SU-DHL-6 (cell line): ENCODE measurements at regions not wholly inside any gene's neighbourhood (a gene's known extent, or its start where the extent isn't known, plus 50 kb on each side); places are given as distances from the start of the nearest gene placed in this dataset.

ENCODE experiments used
- H2AFZ ChIP-seq: fragments of 200-600 bp; sonication (generic); 2 replicates; pipeline ENCODE4 v1.6.1; 2014; ENCODE audit warnings: low read depth, mild to moderate bottlenecking, moderate library complexity, mixed read lengths, antibody characterized with exemption, low read length; ENCODE audit not compliant: severe bottlenecking
- H3F3A ChIP-seq: fragments of 200-600 bp; shearing (Covaris generic); 2 replicates; pipeline ENCODE4 v1.6.0; 2016; ENCODE audit warnings: antibody characterized with exemption, mild to moderate bottlenecking; ENCODE audit not compliant: insufficient read depth
- H3K27ac ChIP-seq: fragments of 200-600 bp; sonication (generic); 2 replicates; pipeline ENCODE4 v1.5.1; 2016; ENCODE audit warnings: low read depth, mild to moderate bottlenecking, low read length, moderate library complexity, mixed read lengths
- H3K27me3 ChIP-seq: fragments of 200-600 bp; sonication (generic), shearing (Covaris generic); 2 replicates; pipeline ENCODE4 v1.6.0; 2014; ENCODE audit warnings: mild to moderate bottlenecking, low read length
- H3K36me3 ChIP-seq: fragments of 200-600 bp; sonication (generic); 2 replicates; pipeline ENCODE4 v1.6.1; 2014; ENCODE audit warnings: mild to moderate bottlenecking, low read length, mixed read lengths
- H3K4me2 ChIP-seq: fragments of 300-600, 200-600 bp; shearing (Covaris generic), sonication (generic); 2 replicates; pipeline ENCODE4 v1.6.0; 2014; ENCODE audit warnings: low read length, low read depth, mild to moderate bottlenecking; ENCODE audit not compliant: poor library complexity, severe bottlenecking
- H3K4me3 ChIP-seq: fragments of 200-600 bp; sonication (generic); 2 replicates; pipeline ENCODE4 v1.5.1; 2014; ENCODE audit warnings: antibody characterized with exemption, low read length, mild to moderate bottlenecking, mixed read lengths; ENCODE audit not compliant: insufficient read depth, poor library complexity, severe bottlenecking
- H3K79me2 ChIP-seq: fragments of 200-600 bp; sonication (generic); 2 replicates; pipeline ENCODE4 v1.6.1; 2014; ENCODE audit warnings: mild to moderate bottlenecking, low read length, moderate library complexity; ENCODE audit not compliant: insufficient read depth
- H3K9ac ChIP-seq: fragments of 200-600 bp; sonication (generic); 2 replicates; pipeline ENCODE4 v1.7.0; 2014; ENCODE audit warnings: mild to moderate bottlenecking, low read length
- H3K9me2 ChIP-seq: fragments of 200-600 bp; sonication (generic); replicated peaks from 2 replicates; pipeline ENCODE4 v1.6.1; 2014; ENCODE audit warnings: low read length; ENCODE audit not compliant: insufficient read depth
- H3K9me3 ChIP-seq: fragments of 200-600 bp; sonication (generic); 2 replicates; pipeline ENCODE4 v1.6.1; 2014; ENCODE audit warnings: low read length, mixed read lengths; ENCODE audit not compliant: insufficient read depth
- H4K20me1 ChIP-seq: fragments of 200-600 bp; sonication (generic); 2 replicates; pipeline ENCODE4 v1.6.1; 2014; ENCODE audit warnings: low read depth, mild to moderate bottlenecking, antibody characterized with exemption, low read length, moderate library complexity, mixed read lengths
- CTCF ChIP-seq: fragments of 200-600 bp; sonication (generic); IDR thresholded peaks from one replicate; pipeline ENCODE4 v1.5.1; 2017; ENCODE audit warnings: antibody characterized with exemption, mild to moderate bottlenecking, low read length, moderate library complexity; ENCODE audit not compliant: insufficient read depth, poor library complexity, severe bottlenecking
- EZH2phosphoT487 ChIP-seq: fragments of 200-600 bp; sonication (generic), shearing (Covaris generic); conservative IDR thresholded peaks from 2 replicates; pipeline ENCODE4 v1.6.1; 2018; ENCODE audit warnings: mild to moderate bottlenecking, antibody characterized with exemption, low read length, moderate library complexity, mixed read lengths

- TF ChIP-seq CTCF (no peak), EZH2phosphoT487 (no peak)
- Histone ChIP-seq H2AFZ (no peak overlapping the region), H3K27me3 (no peaks in the 10 kb centered on the region), H3K9me2 (no peaks in the 10 kb centered on the region), H3K9ac (no peak overlapping the region), H3K36me3 (no peaks in the 10 kb centered on the region), H3K9me3 (no peaks in the 10 kb centered on the region), H3K79me2 (no peaks in the 10 kb centered on the region), H3K4me3 (no peak overlapping the region), H4K20me1 (no peaks in the 10 kb centered on the region), H3K27ac (no peak overlapping the region), H3K4me2 (no peak overlapping the region), H3F3A (no peaks in the 10 kb centered on the region)
These were observed 1387.6 kb upstream of the ACVR2A start for GRCh38 chr2:146457221-146457620.

DNA sequence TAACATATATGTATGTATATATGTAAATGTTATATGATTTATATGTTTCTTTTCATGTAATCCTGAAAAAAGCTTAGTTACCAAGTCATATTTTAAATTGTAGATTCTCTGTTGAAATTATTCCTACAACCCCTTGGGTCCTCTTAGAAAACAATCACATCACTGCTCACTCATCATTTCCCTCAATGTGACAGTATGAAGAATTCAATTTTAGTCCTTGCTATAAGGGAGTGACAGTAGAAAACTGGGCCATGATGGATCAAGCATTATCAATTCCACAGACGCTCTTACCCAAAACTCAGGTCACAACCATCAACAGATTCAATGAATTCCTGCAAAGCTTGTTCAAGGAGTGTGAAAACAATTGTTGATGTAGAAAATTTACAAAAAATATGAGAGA lies 1389.5 kb upstream of the ACVR2A start:
- Histone ChIP-seq H3K4me3 (no peak overlapping the region), H4K20me1 (no peaks in the 10 kb centered on the region), H3K4me2 (no peak overlapping the region), H3K9me2 (no peaks in the 10 kb centered on the region), H3F3A (no peaks in the 10 kb centered on the region), H3K36me3 (no peaks in the 10 kb centered on the region), H3K27me3 (no peaks in the 10 kb centered on the region), H2AFZ (no peak overlapping the region), H3K9ac (no peak overlapping the region), H3K9me3 (no peaks in the 10 kb centered on the region), H3K79me2 (no peaks in the 10 kb centered on the region), H3K27ac (no peak overlapping the region)
- no peak for TF ChIP-seq CTCF
- TF ChIP-seq EZH2phosphoT487 = no peak

DNA sequence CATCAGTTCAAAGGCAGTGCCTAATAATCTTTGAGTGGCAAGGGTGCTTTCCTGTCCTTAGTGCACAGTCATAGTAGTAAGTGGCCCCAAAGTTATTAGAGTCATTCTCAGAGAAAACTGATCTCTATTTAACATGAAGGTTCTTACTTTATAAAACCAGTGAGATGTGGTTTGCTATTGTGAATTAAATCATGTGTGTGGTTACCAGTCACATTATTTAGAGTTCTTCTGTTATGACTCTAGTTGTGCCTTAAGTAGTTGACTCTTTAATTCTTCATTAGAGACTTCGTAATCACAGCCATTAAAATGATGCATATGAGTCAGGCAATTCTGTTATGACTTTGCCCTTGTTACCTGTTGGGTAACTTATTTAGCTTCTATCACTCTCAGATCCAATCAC lies 1392.9 kb upstream of the ACVR2A start:
- Histone ChIP-seq H3K4me2 (no peak overlapping the region), H3K27me3 (no peaks in the 10 kb centered on the region), H3K79me2 (no peaks in the 10 kb centered on the region), H4K20me1 (no peaks in the 10 kb centered on the region), H3K9me2 (no peaks in the 10 kb centered on the region), H3F3A (no peaks in the 10 kb centered on the region), H3K9me3 (no peaks in the 10 kb centered on the region), H3K4me3 (no peak overlapping the region), H3K9ac (no peak overlapping the region), H3K36me3 (no peaks in the 10 kb centered on the region), H3K27ac (no peak overlapping the region), H2AFZ (no peak overlapping the region)
- TF ChIP-seq EZH2phosphoT487 (no peak), CTCF (no peak)

DNA sequence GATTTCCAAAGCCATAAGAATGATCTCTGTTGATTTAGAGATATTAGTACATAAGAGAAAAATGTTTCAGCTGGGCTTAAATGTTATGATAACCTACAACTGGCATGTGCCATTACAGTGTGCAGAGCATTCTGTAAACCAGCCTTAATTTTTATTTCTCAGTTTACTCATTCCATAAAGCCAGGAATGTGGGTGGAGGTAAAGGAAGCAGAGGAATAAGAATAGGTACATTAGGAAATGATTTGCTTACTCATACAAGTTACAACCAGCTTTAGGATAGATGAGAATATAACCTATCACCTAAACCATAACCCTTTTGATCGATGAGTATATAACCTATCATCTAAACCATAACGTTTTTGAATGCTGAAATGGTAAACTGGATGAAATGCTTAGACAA lies 1394.7 kb upstream of the ACVR2A start:
- TF ChIP-seq CTCF (no peak), EZH2phosphoT487 (no peak)
- H3K79me2 ChIP-seq = no peaks in the 10 kb centered on the region
- no peak overlapping the region for H3K9ac ChIP-seq
- no peaks in the 10 kb centered on the region for H3K27me3 ChIP-seq
- no peak overlapping the region for H3K4me3 ChIP-seq
- no peak overlapping the region for H2AFZ ChIP-seq
- H3K27ac ChIP-seq = no peak overlapping the region
- no peaks in the 10 kb centered on the region for H3K36me3 ChIP-seq
- no peaks in the 10 kb centered on the region for H3K9me3 ChIP-seq
- no peak overlapping the region for H3K4me2 ChIP-seq
- no peaks in the 10 kb centered on the region for H4K20me1 ChIP-seq
- H3F3A ChIP-seq = no peaks in the 10 kb centered on the region
- no peaks in the 10 kb centered on the region for H3K9me2 ChIP-seq
